ENCODE measurements at regions not wholly inside any gene's neighbourhood (a gene's known extent, or its start where the extent isn't known, plus 50 kb on each side); places are given as distances from the start of the nearest gene placed in this dataset.
"Not testable (repeated sequence)": the region's sequence is repeated elsewhere in the genome, so short reads cannot be mapped to it uniquely, and the experiment has no call there.

DNA sequence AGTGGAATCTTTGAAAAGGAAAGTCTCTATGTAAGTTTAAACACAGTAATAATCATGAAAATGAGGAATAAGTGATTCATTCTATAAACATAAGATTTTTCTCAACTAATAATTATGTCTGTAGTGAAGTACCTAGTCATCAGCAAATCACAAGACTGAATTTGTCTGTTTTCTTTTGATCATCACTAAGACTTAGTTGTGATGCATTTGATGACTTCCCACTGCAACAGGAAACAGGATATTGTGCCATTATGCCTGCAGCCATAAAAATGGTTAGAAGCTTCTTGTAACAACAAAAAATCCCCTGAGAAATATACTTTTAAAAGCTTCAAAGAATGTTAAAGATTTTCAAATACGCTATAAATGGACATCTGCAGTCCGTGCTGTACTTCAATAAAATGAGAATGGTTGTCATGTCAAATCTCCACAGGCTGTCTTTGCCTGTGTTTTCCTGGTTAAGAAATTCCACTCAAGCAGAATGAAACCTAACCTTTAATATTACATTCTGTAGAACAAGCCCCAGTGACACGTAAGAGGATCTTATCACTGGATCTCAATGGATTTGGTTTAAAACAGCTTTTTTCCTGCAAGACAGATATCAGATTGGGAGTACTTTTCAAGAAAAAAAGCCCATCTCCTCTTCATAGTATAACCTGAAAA, 1262.3 kb upstream of the PHF14 start:
- DNase-seq (ENCODE audit: low spot score) = no peak

DNA sequence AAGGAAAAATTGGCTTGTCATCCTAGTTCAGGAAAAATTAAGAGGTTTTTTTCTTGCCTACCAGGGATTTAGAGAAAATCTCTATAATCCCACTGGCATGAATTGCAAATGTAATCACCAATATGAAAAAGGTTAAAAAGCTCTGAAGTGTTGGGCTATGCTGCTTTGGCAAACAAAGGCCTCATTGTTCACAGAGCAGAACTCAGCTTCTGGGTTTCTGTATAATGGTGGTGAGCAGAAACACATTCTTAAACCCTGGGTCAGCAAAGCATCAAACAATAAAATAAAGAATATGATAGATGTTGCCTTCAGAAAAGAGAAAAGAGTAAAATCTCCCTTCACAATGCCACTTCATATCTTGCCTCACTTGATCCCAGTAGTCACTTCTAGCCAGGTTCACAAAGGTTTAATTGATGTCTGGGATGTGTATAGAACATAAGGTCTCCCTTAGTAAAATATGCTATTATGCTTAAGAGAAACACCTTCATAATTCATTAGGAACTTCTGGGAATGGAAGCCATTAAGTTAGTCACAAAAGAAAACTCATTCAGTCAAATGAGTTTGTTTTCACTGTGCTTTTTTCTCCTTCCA, 1255.5 kb upstream of the PHF14 start:
- DNase-seq (ENCODE audit: low spot score) = no peak

DNA sequence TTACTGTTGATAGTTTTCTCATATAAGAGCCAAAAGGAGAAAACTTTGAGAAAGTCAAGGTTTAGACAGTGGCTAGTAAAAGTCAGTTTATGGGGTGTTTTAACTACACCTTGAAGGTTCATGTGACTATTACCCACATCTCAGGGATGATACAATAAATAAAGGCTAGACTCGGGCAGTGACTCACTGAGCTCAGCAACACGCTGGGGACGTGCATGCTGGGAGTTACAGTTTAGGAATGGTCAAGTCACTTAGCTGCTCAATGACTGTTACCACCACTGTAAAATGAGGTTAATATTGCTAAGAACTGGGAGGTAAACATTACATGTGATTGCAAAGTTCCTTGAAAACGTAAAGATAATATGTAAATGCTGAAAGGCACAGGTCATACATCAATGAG, 1254.4 kb upstream of the PHF14 start:
- no peak for DNase-seq (ENCODE audit: low spot score)

DNA sequence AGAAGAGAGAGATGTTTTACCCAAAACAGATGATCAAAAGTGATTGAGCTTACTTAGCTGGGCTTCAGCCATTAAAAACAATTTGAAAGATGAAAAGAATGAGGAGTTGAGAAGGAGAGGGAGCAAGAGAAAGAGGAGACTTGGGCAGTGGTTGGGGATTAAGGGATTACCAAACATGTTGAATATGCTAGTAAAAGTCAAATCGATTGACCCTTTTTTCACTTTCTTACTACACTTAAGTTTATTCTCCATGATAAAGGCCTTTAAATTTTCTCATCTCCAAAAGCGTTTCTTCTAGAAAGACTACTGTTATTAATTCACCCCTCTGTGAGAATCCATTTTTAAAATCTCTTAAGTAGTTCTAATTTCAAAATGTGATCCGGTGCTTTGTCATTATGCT, 1254.0 kb upstream of the PHF14 start:
- no peak for DNase-seq (ENCODE audit: low spot score)

DNA sequence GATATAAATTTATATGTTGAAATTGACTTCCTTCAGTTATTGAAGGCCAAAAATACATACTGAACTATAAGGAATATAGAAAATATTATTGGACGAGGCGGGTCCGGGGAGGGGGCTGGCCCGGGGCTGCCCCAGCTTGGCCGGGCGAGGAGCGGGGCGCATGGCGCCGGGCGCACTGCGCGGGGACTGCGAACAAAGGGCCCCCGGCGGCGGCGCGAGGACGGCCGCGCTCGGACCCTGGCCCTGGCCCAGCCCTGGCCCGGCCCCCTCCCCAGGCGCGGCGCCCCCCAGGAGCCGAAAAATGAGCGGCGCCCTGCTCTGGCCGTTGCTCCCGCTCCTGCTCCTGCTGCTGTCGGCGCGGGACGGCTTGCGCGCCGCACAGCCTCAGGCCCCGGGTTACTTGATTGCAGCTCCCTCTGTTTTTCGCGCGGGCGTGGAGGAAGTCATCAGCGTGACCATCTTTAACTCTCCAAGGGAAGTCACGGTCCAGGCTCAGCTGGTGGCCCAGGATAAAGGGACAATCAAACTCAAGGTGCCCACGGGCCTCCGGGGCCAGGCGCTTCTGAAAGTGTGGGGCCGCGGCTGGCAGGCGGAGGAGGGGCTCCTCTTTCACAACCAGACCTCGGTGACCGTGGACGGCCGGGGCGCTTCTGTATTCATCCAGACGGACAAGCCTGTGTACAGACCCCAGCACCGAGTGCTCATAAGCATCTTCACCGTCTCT, 1247.6 kb upstream of the PHF14 start:
- DNase-seq (ENCODE audit: low spot score) = not testable (repeated sequence)

DNA sequence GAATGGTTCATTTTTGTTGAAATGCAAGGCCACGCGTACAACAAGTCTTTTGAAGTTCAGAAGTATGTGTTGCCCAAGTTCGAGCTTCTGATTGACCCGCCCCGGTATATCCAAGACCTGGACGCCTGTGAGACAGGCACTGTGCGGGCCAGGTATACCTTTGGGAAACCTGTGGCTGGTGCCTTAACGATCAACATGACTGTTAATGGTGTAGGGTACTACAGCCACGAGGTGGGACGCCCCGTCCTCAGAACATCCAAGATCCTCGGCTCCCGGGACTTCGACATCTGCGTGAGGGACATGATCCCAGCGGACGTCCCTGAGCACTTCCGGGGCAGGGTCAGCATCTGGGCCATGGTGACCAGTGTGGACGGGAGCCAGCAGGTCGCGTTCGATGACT, 1246.9 kb upstream of the PHF14 start:
- not testable (repeated sequence) for DNase-seq (ENCODE audit: low spot score)

DNA sequence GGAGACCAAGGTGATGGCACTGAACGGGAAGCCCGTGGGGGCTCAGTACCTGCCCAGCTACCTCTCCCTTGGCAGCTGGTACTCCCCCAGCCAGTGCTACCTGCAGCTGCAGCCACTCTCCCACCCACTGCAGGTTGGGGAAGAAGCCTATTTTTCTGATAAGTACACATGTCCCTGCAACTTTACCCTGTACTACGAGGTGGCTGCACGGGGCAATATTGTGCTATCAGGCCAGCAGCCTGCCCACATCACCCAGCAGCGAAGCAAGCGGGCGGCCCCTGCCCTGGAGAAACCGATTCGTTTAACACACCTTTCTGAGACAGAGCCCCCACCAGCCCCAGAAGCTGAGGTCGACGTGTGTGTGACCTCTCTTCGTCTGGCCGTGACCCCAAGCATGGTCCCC, 1246.2 kb upstream of the PHF14 start:
- DNase-seq (ENCODE audit: low spot score) = not testable (repeated sequence)

DNA sequence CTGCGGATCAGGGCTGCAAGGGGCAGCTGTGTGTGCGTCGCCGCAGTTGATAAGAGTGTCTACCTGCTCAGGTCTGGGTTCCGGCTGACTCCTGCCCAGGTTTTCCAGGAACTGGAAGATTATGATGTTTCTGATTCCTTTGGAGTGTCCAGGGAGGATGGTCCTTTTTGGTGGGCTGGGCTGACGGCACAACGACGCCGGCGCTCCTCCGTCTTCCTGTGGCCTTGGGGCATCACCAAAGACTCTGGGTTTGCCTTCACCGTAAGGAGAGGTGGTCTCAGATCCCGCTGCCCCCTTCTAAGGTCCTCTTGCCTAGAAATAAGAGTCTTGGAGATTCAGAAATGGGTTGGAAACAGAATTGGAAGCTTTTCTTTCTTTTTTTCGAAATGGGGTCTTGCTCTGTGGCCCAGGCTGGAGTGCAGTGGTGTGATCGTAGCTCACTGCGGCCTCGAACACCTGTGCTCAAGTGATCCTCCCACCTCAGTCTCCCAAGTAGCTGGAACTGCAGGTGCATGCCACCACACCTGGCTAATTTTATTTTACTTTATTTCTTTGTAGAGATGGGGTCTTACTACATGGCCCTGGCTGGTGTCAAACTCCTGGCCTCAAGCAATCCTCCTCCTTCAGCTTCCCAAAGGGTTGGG, 1245.5 kb upstream of the PHF14 start:
- DNase-seq (ENCODE audit: low spot score) = not testable (repeated sequence)

DNA sequence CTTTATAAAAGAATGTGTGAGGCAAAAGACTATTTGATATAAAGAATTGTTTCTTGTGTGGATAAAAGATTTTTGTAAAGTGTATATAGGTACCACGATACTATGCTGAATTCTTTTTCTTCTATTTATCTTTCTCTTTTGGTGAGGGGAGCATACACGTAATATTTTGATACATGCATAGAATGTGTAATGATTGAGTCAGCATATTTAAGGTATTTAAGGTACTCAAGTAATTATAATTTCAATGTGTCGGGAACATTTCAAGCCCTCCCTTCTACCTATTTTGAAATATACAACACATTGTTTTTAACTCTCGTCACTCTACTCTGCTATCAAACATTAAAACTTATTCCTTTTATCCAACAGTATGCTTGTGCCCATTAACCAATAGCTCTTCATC, 1221.6 kb upstream of the PHF14 start:
- DNase-seq (ENCODE audit: low spot score) = no peak

DNA sequence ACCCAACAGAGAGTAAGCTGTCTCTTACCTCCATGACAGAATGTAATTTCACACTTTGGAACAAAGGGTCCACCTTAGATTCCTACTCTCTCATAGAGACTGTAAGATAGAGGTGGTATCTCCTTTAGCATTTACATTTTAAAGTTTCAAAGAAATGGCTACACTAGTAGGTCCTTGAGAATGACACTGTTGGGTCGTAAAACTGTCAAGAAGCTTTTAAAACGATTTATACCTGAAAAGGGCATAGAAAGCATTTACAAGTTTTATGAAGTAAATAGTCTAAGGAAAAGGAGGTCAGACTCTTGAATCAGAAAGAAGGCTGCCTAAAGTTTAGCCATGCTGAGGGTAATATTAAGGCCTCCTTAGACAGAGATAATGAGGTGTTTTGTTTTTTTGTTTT, 1212.4 kb upstream of the PHF14 start:
- DNase-seq (ENCODE audit: low spot score) = no peak

DNA sequence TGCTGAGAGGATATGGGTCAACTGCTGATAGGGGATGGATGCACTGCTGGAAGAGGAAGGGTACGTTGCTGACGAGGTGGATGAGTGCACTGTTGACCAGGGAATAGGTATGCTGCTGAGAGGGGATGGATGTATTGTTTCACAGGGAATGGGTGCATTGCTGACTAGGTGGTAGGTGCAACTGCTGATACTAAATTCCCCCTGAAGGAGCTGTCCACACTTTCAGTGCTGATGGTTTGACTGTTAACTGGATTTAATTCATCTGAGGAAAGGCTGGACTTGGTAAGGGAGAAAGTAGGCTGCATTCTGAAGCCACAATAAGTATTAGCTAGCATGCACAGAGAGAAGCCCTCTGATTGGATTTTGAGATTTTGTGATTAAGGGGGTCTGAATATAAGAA, 1196.8 kb upstream of the PHF14 start:
- no peak for DNase-seq (ENCODE audit: low spot score)

DNA sequence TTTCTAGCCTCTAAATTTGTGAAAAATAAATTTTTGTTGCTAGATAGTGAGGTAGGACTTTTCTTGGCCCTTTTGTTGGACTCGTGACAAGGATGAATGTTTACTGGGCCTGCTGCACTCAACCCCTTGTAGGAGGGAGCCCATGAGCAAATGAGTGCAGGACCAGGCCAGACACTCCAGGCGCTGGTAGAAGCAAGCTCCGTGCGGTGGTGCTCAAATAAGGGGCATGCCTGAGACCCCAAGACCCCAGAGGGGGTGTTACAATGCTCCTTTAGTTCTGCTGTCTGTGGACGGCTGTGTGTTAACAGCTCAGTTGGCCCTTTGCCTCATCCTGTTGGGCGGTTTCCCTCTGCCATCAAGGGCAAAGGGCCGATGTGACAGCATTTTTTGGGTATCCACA, 1195.3 kb upstream of the PHF14 start:
- DNase-seq (ENCODE audit: low spot score) = no peak

DNA sequence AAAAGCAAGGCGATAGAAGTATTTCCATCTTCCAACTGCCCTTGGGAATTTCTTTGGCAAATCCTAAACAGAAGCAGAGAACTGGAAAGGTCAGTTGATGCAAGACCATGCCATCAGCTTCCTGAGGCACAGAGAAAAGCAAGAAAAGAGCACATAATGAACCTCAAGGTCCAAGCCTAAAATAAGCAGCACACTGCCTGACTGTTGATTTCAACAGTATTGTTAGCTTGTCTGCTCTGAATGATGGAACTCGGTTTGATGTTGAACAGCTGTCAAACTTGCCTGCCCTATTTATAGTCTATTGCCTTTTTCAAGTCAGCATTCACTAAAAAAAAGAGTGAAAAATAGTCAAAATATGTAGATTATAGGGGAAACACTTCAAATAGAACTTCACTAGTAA, 1192.0 kb upstream of the PHF14 start:
- no peak for DNase-seq (ENCODE audit: low spot score)

DNA sequence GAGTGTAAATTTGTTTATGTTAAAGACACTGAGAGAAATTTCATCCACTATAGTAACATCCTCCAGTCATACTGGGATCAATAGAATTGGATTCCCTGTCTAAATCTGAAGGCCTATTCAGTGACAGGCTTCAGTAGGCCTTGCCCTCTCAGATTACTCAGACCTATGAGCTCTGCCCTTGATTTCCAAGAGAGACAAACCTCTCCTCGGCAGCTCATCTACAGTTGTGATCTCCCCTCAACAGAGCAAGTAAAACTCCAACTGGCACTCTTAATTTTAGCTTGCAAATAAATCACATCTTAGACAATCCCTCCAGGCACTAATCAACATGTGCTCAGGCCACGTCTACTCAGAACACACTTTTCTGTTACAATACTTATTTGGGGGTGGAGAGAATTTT, 1191.4 kb upstream of the PHF14 start:
- DNase-seq (ENCODE audit: low spot score) = no peak

DNA sequence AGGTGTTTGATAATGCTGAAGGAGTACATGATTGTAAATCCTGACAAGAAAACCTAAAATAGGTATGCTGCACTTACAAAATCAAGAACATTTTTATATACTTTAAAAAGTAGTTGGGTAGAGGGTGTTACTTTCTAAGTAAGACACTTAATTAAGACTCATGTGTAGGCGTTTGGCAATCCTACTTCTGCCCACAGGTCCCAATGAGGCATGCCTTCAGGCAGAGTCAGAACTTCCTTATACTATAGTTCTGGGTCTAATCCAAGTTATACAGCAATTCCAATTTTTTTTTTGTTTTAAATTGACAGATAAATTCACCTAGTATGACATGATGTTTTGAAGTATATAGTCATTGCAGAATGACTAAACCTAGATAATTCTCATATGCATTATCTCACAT, 1188.5 kb upstream of the PHF14 start:
- DNase-seq (ENCODE audit: low spot score) = no peak

DNA sequence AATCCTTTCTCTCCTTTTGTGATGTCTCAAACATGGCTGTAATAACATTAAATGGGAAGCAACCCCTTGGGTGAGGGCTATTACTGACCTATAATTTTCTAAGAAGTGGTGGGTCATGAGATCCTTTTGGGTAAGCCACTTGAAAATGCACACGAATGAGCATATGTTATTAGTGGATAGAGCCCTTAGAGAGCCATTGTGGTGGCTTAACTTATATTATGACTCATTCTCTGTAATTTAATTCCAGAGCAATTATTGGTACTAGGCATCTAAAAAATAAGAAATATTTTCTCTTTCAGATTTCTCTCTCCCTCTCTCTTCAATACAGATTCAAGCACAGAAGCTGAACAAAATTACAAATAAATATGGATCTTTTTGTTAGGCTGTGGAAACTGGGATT, 1177.4 kb upstream of the PHF14 start:
- DNase-seq (ENCODE audit: low spot score) = no peak

DNA sequence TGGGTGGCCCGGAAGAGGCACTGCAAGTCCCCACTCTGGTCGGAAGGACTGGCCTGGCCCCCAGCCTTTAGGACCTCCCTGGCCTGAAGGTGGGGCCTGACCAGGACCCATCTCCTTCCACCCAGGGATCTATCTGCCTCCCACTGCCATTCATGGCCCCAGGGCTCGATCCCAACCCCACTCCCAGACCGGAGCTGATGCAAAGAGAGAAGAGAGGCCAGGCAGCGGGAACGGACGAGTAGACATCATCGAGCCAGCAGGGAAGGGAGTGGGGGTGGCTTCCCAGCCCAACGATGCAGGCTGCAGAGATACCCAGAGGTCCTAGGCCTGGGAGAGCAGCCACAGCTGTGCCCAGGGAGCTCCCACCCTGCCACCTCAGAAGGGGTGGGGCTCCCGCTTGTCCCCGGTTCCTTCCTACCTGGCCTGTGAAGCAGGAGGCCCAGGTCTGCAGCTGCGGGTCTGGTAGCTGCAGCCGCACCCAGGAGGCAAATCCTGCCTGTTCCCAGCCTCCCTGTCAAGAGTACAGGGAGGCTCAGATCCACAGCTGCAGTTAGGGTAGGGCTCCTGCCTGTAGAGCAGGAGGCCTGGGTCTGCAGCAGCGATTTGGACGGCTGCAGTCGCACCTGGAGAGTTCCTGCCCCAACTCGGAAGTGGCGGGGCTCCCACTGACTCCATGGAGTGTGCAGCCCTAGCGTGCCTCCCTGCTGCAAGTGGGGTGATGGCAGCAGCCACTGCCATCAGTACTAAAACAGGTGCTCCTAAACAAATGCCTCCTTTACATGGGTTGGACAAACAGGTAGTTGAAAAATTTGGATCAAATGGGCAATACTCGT, 1151.0 kb upstream of the PHF14 start:
- DNase-seq (ENCODE audit: low spot score) = no peak

DNA sequence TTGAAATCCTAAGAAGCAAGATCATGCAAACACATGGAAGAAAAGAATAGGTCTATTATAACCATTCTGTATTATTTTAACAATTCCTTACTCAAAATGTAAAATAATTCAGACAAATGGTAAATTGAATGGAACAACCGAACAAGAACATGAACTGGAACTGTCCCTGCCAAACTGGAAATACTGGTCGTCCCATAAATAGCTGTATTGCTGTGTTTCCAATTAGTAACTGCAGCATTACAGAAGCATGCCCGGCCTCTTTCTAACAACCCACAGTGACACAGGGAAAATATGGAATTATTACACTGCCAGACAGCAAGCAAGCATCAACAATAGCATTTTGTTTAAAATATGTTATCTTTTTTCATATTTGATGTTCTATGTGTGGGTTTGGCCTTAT, 1138.5 kb upstream of the PHF14 start:
- DNase-seq (ENCODE audit: low spot score) = no peak

DNA sequence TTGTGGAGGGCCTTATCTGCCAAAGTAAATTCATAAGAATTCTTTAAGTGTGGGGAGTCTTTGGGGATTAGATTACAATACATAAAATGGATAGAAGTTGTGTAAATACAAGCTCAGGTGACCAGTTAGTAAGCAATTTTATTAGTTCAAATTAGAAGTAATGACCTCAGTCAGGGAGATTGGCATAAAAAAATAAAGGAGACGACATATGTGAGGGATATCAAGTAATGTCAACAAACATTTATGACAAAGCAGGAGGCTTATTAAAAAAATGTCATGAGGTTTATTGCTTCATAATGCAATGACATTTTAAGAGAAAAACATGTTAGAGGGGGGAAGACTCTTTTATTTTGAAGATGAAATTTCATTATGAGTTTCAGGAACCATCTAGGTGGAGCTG, 1137.0 kb upstream of the PHF14 start:
- DNase-seq (ENCODE audit: low spot score) = no peak

DNA sequence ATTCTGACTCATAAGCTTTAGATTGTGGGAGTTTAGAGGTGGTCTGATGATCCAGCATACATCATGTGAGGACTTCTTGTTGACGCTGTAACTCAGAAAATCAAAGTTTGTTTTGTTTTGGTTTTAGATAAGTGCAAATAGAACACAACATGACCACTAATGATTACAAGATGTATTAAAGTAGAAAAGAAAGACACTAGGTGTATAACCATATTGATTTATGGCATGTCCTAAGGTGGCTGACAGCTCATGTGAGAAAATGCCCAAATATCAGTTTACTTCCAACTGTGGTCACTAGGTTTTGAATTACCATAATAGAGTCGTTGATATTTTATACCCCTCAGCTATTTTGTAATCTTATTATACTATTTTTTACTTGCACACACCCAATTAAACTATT, 1131.4 kb upstream of the PHF14 start:
- no peak for DNase-seq (ENCODE audit: low spot score)

DNA sequence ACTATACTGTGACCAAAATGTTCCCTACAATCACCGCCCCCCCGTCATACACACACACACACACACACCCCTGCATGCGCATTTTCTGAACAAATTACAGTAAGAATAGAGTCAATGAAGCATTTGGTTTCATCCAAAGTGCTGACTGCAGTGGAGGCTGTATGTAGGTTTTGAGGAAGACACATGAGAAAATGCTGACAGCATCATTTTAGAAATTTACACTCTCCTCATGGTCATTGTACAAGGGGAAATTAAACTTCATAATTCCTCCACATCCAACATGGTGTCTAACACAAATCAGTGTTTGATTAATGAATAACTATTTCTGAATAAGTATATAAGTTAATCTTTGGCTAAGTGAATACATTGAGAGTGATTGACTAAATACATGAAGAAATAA, 1126.8 kb upstream of the PHF14 start:
- DNase-seq (ENCODE audit: low spot score) = no peak

DNA sequence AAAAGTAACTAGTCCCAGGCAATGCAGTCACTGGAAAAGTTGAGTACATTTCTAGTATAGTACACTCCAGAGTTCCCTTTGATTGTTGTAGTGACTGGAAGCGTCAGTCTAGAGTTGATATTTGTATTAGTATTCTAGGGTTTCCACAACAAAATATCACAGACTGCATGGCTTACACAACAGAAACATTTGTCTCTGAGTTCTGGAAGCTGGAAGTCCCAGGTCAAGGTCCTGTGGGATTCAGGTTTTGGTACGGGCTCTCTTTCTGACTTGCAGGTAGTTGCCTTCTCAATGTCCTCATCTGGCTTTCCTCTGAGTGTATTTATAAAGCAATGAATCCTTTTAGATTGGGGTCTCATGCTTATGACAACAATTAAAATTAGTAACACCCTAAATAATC, 1119.1 kb upstream of the PHF14 start:
- no peak for DNase-seq (ENCODE audit: low spot score)

All from hematopoietic multipotent progenitor cell treated with erythropoietin and hydrocortisone succinate and interleukin-3 and kit ligand, for 15 days (in vitro differentiated cells).